WERI-Rb-1 (cell line): ENCODE measurements at regions not wholly inside any gene's neighbourhood (a gene's known extent, or its start where the extent isn't known, plus 50 kb on each side); places are given as distances from the start of the nearest gene placed in this dataset.
"Not testable (repeated sequence)": the region's sequence is repeated elsewhere in the genome, so short reads cannot be mapped to it uniquely, and the experiment has no call there.

Experiments
- DNase-seq: peaks from one replicate; pipeline ENCODE4 v3.0.0-alpha.2; 2020
- H3K27ac ChIP-seq: fragments of 250-450 bp; sonication (Bioruptor Pico); 2 replicates; pipeline ENCODE4 v1.5.1; 2020; ENCODE audit warnings: mild to moderate bottlenecking, moderate library complexity
- H3K27me3 ChIP-seq: fragments of 250-450 bp; sonication (Bioruptor Pico); 2 replicates; pipeline ENCODE4 v1.5.1; 2021; ENCODE audit warnings: mild to moderate bottlenecking, low read depth, moderate library complexity; ENCODE audit not compliant: insufficient read depth, severe bottlenecking
- H3K36me3 ChIP-seq: fragments of 250-450 bp; sonication (Bioruptor Pico); 2 replicates; pipeline ENCODE4 v1.5.1; 2020; ENCODE audit warnings: mild to moderate bottlenecking, moderate library complexity
- H3K4me3 ChIP-seq: 2 replicates; pipeline ENCODE4 v1.5.1; 2011; ENCODE audit warnings: low read depth, mild to moderate bottlenecking, control low read depth, low read length
- H3K9me3 ChIP-seq: fragments of 250-450 bp; sonication (Bioruptor Pico); 2 replicates; pipeline ENCODE4 v1.5.1; 2021; ENCODE audit warnings: mild to moderate bottlenecking, moderate library complexity; ENCODE audit not compliant: severe bottlenecking
- CTCF ChIP-seq: IDR thresholded peaks from 2 replicates; pipeline ENCODE4 v1.5.1; 2011; ENCODE audit warnings: low read depth, mild to moderate bottlenecking, control low read depth, inconsistent platforms, low read length

DNA sequence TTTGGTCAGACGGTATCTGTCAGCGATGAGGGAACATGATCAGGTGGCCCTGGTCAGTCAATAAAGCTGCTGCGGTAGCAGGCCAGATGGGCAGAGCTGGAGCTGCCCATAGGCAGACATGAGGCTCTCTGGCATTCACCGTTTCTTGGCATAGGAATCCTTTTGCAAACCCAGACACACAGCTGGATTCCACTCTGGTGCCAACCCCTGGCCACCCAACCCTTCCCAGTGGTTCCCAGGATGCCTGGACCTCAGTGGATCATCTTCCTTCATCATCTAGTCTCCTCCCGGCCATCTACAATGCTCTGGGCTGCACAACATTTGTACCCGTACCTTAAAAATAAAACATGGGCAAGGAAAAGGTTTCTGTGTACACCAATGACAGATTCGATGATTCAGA, 68.3 kb upstream of the ACTRT2 start:
- H3K36me3 ChIP-seq, result no peaks in the 10 kb centered on the region
- no peak overlapping the region for H3K27ac ChIP-seq
- H3K4me3 ChIP-seq, result no peak overlapping the region
- no peak for TF ChIP-seq CTCF
- no peak for DNase-seq
- peaks cover 27% of the 10 kb centered on the region for H3K9me3 ChIP-seq
- H3K27me3 ChIP-seq, result no peaks in the 10 kb centered on the region

- Histone ChIP-seq H3K9me3 (peaks cover 33% of the 10 kb centered on the region), H3K4me3 (no peak overlapping the region), H3K27me3 (no peaks in the 10 kb centered on the region), H3K36me3 (no peaks in the 10 kb centered on the region), H3K27ac (no peak overlapping the region)
- no peak for DNase-seq
- TF ChIP-seq CTCF, result no peak
Measured at GRCh38 chr1:2953688-2954285, 67.5 kb upstream of the ACTRT2 start.

DNA sequence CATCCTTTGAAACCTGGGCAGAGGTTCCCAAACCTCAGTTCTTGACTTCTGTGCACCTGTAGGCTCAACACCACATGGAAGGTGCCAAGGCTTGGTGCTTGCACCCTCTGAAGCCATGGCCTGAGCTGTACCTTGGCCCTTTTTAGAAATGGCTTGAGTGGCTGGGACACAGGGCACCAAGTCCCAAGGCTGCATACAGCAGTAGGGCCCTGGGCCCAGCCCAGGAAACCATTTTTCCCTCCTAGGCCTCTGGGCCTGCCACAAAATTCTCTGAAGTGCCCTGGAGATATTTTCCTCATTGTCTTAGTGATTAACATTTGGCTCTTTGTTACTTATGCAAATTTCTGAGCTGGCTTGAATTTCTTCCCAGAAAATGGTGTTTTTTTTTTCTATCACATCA, 65.6 kb upstream of the ACTRT2 start:
- no peaks in the 10 kb centered on the region for H3K27me3 ChIP-seq

DNA sequence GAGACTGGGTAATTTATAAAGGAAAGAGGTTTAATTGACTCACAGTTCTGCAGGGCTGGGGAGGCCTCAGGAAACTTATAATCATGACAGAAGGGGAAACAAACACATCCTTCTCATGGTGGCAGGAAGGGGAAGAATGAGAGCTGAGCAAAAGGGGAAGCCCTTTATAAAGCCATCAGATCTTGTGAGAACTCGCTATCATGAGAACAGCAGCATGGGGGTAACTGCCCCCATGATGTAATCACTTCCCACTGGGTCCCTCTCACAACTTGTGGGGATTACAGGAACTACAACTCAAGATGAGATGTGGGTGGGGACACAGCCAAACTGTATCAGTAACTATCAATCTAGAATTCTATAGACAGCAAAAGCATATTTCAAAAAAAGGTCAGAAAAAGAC, 64.7 kb upstream of the ACTRT2 start:
- H3K27me3 ChIP-seq, result no peaks in the 10 kb centered on the region
- no peaks in the 10 kb centered on the region for H3K36me3 ChIP-seq
- no peak for DNase-seq
- TF ChIP-seq CTCF, result no peak
- peaks cover 33% of the 10 kb centered on the region for H3K9me3 ChIP-seq
- H3K4me3 ChIP-seq, result no peak overlapping the region
- H3K27ac ChIP-seq, result no peak overlapping the region

More for the DNA sequence above, 65.6 kb upstream of the ACTRT2 start:
- TF ChIP-seq CTCF, result no peak
- Histone ChIP-seq H3K27ac (no peak overlapping the region), H3K9me3 (peaks cover 33% of the 10 kb centered on the region), H3K36me3 (no peaks in the 10 kb centered on the region), H3K4me3 (no peak overlapping the region)
- no peak for DNase-seq

DNA sequence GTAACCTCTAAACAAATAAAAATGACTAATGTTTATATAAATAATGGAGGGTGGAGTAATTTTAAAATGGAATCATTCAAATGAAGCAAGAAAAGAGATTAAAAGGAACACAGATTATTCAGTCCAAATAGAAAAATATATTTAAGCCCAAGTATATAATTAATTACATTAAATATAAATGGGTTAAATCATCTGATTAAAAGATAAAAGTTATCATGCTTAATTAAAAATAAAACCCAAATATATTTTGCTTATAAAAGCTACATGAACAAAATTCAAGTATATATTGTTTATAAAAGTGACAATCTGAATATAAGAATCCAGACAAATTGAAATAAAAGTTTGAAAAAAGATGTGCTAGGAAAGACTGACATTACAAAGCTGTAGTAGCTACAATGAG, 63.9 kb upstream of the ACTRT2 start:
- no peak for TF ChIP-seq CTCF
- Histone ChIP-seq H3K4me3 (no peak overlapping the region), H3K27ac (no peak overlapping the region), H3K36me3 (no peaks in the 10 kb centered on the region), H3K27me3 (no peaks in the 10 kb centered on the region), H3K9me3 (peaks cover 33% of the 10 kb centered on the region)
- DNase-seq, result no peak

DNA sequence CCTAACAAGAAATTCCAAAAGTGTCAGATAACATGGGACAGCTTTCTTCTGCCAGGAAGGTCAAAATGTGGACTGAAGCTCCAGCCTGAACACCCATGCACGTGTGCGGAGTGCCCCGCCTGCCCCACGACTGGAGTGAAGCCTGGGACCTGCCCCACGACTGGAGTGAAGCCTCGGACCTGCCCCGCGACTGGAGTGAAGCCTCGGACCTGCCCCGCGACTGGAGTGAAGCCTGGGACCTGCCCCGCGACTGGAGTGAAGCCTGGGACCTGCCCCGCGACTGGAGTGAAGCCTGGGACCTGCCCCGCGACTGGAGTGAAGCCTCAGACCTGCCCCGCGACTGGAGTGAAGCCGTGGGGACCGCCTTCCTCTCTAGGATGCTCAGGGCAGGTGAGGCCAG, 61.4 kb upstream of the ACTRT2 start:
- H3K9me3 ChIP-seq, result peaks cover 19% of the 10 kb centered on the region
- H3K4me3 ChIP-seq, H3K27ac ChIP-seq, H3K36me3 ChIP-seq, H3K27me3 ChIP-seq, DNase-seq: not testable (repeated sequence)
